Stimulated activated CD4-positive, alpha-beta T cell treated with anti-CD3 and anti-CD28 coated beads, Interleukin-2, amount 100 ng/mL, for 24 hours (primary cell): ENCODE measurements at regions not wholly inside any gene's neighbourhood (a gene's known extent, or its start where the extent isn't known, plus 50 kb on each side); places are given as distances from the start of the nearest gene placed in this dataset.

Source experiments
- DNase-seq, 2 donors: peaks; one replicate each; pipeline ENCODE4 v3.0.0-alpha.2; 2020

DNA sequence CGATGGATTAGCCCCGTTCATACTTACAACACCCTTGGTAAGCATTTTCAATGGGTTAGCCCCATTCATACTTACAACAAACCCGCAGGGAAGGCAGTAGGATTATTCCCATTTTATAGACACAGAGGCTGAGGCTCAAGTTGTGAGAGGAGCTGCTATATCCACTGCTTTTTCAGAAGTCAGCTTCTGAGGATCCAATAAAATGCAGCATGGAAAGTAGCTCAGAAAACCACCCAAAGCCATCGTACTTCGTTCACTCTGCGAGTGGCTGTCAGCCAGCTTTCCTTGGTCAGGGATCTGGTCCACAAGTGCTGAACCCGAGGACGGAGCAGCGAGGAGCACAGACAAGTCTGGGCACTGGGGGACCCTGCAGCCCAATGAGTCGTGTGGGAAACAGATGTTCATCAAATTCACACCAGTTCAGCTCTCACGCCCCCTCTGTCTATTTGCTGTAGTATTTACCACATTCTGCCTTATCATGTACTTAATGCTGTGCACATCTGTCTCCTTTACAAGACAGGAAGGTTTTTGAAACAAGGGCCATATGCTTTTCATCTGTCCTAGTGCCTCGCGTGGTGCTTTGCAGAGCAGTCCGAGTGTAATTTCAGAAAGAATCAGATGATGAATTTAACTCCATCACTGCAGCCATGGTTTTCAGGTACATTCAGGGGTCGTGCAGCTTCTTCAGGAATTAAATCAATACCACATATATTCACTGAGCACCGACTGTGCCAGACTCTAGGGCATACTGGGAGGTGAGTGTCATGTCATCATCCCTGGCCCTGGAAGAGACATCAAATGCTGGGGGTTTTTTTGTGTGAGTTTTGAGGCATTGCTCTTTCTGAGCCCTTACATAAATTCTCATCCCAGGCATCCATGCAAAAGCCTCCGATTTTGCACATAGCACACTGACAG is 256.9 kb downstream of the CDH26 start:
- DNase-seq, result no peak

DNA sequence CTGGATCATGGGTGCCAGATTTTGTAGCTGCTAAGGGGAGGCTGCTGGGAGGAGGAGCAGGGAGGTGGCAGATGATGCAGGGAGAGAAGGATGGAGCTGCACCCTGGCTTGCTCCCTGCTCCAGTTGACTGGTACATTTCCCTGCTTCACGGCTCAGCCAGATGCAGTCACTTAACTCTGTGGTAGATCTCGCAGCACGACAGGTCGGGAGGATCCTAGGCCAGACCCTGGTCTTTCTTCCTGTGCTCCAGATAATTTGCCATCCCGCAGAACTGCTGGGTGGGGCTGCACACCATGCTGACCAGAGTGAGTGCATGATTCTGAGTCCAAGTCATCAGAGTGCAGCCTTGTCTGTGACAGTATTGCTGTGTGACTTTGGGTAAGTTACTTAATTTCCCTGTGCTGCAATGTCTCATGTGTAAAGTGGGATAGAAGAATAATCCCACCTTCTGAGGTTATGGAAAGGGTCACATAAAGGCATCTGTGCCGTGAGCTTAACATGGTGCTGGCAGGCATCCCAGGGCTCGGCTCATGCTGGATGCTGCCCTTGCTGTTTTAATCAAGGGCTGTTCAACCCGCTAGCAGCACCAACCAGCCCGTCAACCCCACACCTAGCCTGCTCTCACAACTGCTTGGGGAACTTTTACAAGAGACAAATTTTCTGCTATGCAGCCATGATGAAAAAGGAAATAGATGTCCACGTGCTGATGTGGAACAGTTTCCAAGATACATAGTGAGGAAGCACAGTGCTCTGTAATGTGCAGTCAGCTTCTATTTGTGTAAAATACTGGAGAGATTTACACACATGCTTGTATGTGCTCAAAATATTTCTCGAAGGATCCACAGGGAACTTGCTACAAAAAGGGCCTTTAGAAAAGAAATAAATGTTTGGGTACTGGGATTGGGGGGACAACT is 257.9 kb downstream of the CDH26 start:
- no peak for DNase-seq

GRCh38 chr20:60219231-60219630 is 261.0 kb downstream of the CDH26 start:
- DNase-seq, result no peak

GRCh38 chr20:60219984-60220562 is 261.9 kb downstream of the CDH26 start:
- no peak for DNase-seq

- DNase-seq, result no peak
Measured at GRCh38 chr20:60220706-60221105, 262.5 kb downstream of the CDH26 start.

DNA sequence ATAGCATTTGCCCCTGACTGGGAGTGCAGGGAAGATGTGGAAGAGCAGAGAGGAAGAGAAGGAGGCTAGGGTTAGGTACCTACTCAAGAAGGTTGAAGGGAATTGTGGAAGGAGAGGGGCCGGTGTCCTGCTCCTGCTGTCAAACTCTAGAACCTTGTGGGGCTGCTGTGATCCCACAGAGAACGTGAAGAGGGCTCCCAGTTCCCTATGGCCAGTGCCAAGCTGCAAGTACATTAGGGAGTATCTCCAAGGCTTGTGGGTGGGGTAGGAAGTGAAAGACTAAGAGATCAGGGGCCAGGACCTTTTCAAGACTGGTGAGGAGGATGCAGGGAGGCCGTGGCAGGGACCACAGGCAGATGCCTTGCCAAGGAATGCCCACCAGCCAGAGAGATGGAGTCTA is 263.4 kb downstream of the CDH26 start:
- no peak for DNase-seq

GRCh38 chr20:60222497-60222896 is 264.3 kb downstream of the CDH26 start:
- DNase-seq, result no peak

GRCh38 chr20:60223174-60223573 is 265.0 kb downstream of the CDH26 start:
- DNase-seq, result no peak

DNA sequence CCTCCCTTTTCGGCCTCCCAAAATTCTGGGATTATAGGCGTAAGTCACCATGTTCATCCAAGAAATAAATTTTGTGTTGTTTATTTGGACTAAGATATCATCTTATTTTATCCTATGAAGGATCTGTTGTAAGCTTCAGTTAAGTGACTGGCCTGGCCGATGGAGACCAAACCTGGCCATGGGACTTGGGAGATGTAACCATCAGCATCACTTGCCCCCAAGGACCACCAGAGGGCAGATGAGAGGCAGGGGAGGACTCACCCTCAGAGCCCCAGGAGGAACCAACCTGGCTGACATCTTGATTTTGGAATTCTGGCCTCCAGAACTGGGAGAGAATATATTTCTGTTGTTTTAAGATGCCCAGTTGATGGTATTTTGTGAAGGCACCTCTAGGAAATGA is 266.7 kb downstream of the CDH26 start:
- DNase-seq, result no peak

DNA sequence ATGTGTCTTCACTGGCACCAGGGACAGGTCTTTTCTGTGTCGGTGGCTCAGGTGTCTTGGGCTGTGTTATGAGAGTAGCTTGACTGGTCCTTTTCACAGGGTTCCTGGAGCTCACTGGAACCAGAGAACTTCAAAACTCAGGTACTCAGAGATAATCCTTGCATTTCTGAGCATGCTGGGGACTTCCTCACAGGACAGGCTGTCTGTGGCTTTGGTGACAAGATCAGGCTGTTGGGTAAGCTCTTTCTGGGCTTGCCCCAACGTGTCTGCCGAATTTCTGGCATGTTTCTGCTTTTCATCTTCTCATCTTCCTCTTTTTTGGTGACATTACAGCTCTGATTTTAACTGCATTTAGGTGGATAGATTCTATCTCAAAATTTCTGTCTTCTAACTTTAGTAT is 270.0 kb downstream of the CDH26 start:
- no peak for DNase-seq

- no peak for DNase-seq
Measured at GRCh38 chr20:60232380-60232779, 274.2 kb downstream of the CDH26 start.

DNA sequence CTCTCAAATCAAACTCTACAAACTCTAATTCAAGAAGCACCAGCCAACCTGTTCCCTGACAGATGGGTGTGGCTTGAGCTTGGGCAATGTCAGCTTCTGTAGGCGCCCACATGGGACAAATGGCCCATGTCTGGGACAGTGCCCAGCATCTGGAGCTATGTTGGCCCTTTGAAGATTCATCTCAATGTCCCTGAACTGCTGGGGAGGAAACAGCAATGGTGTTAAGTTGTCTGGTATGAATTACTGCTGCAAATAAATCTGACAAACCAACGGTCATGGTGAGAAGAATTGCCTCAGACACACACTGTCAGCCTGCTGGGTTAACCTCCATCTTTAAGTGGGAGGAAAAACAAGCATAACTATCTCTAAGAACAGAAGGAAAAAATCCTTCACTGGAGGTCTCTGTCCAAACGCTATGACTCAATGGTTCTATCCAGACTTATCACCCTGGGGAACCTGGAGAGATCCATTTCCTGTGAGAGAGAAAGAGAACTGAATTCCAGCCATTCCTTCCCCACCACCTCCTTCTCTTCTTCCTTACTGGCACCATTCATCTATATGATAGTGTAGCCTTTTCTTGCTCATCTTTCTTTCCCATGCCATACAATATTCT is 274.9 kb downstream of the CDH26 start:
- no peak for DNase-seq

DNA sequence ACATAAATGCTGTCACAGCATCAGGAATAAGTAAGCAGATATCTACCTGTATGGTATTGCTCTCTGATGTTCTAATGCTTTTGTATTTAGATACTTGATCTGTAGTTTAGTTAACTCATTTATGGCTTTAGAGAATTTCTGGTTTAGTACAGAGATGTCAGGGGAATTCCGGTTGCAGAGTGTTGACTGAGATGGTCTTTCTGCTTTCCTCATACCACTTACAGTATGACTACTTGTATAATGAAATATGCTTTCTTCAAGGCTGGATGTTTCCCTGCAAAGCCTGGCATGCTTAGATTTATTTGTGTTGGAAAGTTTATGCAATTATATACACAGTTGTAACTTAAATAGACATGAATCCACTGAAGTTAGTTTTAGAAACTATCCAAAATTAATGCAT is 278.4 kb downstream of the CDH26 start:
- no peak for DNase-seq

GRCh38 chr20:60237981-60238380 is 279.8 kb downstream of the CDH26 start:
- no peak for DNase-seq

GRCh38 chr20:60238992-60239660 is 280.9 kb downstream of the CDH26 start:
- DNase-seq, result no peak

DNA sequence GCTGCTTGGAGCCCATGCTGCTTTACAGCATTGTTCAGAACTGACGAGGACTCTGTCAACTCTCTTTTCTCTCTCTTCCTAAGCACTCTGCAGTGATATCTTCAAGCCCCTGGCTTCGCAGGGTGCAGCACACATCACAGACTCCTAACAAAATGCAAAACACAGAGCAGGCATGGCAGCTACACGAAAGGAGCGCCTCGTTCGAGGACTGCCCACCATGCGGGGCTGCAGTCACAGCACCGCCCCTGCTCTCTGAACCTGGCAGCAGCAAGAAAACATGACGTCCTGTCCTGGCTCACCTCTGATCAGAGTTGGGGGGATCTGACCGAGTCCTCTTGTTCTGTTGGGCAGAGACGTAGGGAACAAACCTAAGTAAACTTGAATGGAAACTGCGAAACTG is 281.7 kb downstream of the CDH26 start:
- no peak for DNase-seq

DNA sequence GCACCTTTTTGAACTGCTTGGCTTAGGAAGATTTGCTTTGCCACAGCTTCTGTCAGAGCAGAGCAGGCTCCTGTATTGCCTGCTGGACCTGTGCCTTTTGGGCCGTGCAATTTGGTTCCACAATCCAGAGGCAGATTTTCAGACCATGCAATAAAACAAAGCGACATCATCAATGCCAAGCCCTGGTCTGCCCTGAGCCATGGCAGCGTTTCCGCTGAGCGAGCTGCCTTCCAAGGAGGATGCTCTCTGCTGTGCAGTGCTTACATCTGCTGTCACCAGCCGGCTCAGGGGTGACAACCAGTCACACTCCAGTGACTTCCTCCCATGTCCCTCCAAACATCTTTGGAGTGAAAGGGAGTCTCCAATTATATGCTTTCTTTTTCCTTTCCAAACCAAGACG is 282.2 kb downstream of the CDH26 start:
- DNase-seq, result no peak

- DNase-seq, result no peak
Measured at GRCh38 chr20:60240986-60241385, 282.8 kb downstream of the CDH26 start.

DNA sequence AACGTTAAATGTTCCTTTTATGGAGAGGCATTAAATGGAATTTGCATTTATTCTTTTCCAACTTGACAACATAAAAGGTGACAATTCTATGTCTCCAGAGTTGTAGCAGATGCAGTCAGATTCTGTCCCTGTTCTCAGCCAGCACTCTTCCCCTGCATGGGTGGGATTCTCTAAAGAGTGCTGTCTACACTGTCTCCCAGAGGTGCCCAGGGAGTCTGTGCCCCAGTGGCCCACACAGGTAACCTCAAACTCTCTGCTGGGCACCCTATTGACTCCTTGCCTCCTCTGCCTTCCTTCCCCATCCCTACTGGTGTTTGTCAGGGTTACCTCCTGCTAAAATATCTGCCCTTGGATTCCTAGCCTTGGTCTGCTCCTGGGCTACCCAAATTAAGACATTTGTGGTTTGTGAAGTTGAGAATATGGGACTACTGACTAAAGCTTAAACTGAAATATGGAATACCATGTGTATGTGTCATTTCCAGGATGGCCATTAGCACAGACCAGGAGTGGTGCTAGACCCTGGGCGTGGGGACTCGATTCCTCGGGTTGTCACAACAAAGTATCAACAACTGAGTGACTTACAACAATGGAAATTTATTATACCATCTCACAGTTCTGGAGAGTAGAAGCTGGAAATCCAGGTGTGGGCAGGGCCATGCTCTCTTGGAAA is 284.7 kb downstream of the CDH26 start:
- DNase-seq, result no peak

GRCh38 chr20:60244373-60245146 is 286.3 kb downstream of the CDH26 start:
- no peak for DNase-seq

GRCh38 chr20:60246751-60247150 is 288.5 kb downstream of the CDH26 start:
- no peak for DNase-seq
